ENCODE measurements at regions not wholly inside any gene's neighbourhood (a gene's known extent, or its start where the extent isn't known, plus 50 kb on each side); places are given as distances from the start of the nearest gene placed in this dataset.

- H3K27ac Mint-ChIP-seq = no peak overlapping the region
- no peaks in the 10 kb centered on the region for H3K4me1 Mint-ChIP-seq (ENCODE audit: low read depth)
- ChIA-PET CTCF (no interaction called here), POLR2A (no interaction called here)
- no peaks in the 10 kb centered on the region for H3K36me3 Mint-ChIP-seq (ENCODE audit: low read depth)
- ATAC-seq (no peak), DNase-seq (no peak)
- no peak overlapping the region for H3K4me3 Mint-ChIP-seq
- H3K9me3 Mint-ChIP-seq = no peaks in the 10 kb centered on the region
- intact Hi-C loops (cut with micrococcal nuclease) = no loop called here
- no peak for TF ChIP-seq CTCF (IDR thresholded peaks at IDR 0.05)
- H3K27me3 Mint-ChIP-seq = no peaks in the 10 kb centered on the region
Measured at GRCh38 chr18:47492691-47493090, 241.2 kb upstream of the SKOR2 start.

- ChIA-PET POLR2A (no interaction called here), CTCF (no interaction called here)
- no peaks in the 10 kb centered on the region for H3K27me3 Mint-ChIP-seq
- TF ChIP-seq CTCF (IDR thresholded peaks at IDR 0.05) = no peak
- no peak overlapping the region for H3K4me3 Mint-ChIP-seq
- intact Hi-C loops (cut with micrococcal nuclease) = no loop called here
- DNase-seq (no peak), ATAC-seq (no peak)
- H3K4me1 Mint-ChIP-seq (ENCODE audit: low read depth) = no peaks in the 10 kb centered on the region
- no peak overlapping the region for H3K27ac Mint-ChIP-seq
- H3K9me3 Mint-ChIP-seq = no peaks in the 10 kb centered on the region
- H3K36me3 Mint-ChIP-seq (ENCODE audit: low read depth) = no peaks in the 10 kb centered on the region
Measured at GRCh38 chr18:47490882-47491281, 239.4 kb upstream of the SKOR2 start.

- Mint-ChIP-seq H3K4me1 (ENCODE audit: low read depth) (no peaks in the 10 kb centered on the region), H3K27me3 (peaks cover 6% of the 10 kb centered on the region), H3K36me3 (ENCODE audit: low read depth) (no peaks in the 10 kb centered on the region), H3K4me3 (no peak overlapping the region), H3K27ac (no peak overlapping the region), H3K9me3 (no peaks in the 10 kb centered on the region)
- ChIA-PET CTCF (no interaction called here), POLR2A (interaction anchor here (0.6 kb wide), 1 partner anchor 16 kb away, joined by 3 read pairs; no protein-coding TSS in a partner anchor)
- ATAC-seq (no peak), DNase-seq (no peak)
- intact Hi-C loops (cut with micrococcal nuclease) = no loop called here
- TF ChIP-seq CTCF (IDR thresholded peaks at IDR 0.05) = no peak
Measured at GRCh38 chr18:47485221-47485797, 233.8 kb upstream of the SKOR2 start.

GRCh38 chr18:47484068-47484467, 232.6 kb upstream of the SKOR2 start:
- intact Hi-C loops (cut with micrococcal nuclease) = no loop called here
- H3K36me3 Mint-ChIP-seq (ENCODE audit: low read depth) = no peaks in the 10 kb centered on the region
- POLR2A ChIA-PET = no interaction called here

GRCh38 chr18:47480166-47480565, 228.7 kb upstream of the SKOR2 start:
- no peaks in the 10 kb centered on the region for H3K36me3 Mint-ChIP-seq (ENCODE audit: low read depth)
- ATAC-seq (no peak), DNase-seq (no peak)
- peaks cover 6% of the 10 kb centered on the region for H3K27me3 Mint-ChIP-seq
- H3K9me3 Mint-ChIP-seq = no peaks in the 10 kb centered on the region
- no peak for TF ChIP-seq CTCF (IDR thresholded peaks at IDR 0.05)
- H3K27ac Mint-ChIP-seq = no peak overlapping the region
- intact Hi-C loops (cut with micrococcal nuclease) = no loop called here
- POLR2A ChIA-PET = no interaction called here
- H3K4me3 Mint-ChIP-seq = no peak overlapping the region
- H3K4me1 Mint-ChIP-seq (ENCODE audit: low read depth) = no peaks in the 10 kb centered on the region
- CTCF ChIA-PET = no interaction called here

More at GRCh38 chr18:47484068-47484467, 232.6 kb upstream of the SKOR2 start:
- DNase-seq (no peak), ATAC-seq (no peak)
- Mint-ChIP-seq H3K27ac (no peak overlapping the region), H3K4me3 (no peak overlapping the region), H3K27me3 (peaks cover 6% of the 10 kb centered on the region), H3K4me1 (ENCODE audit: low read depth) (no peaks in the 10 kb centered on the region), H3K9me3 (no peaks in the 10 kb centered on the region)
- no peak for TF ChIP-seq CTCF (IDR thresholded peaks at IDR 0.05)
- CTCF ChIA-PET = no interaction called here
